Peyer's patch (tissue), 4 donors: ENCODE measurements at regions not wholly inside any gene's neighbourhood (a gene's known extent, or its start where the extent isn't known, plus 50 kb on each side); places are given as distances from the start of the nearest gene placed in this dataset.

Source experiments
- DNase-seq, 3 donors: peaks; one replicate each; pipeline ENCODE4 v3.0.0-alpha.2; 2017 to 2019
- H3K27ac ChIP-seq, 4 donors: fragments of 200-600 bp; sonication (generic); one replicate each; pipeline ENCODE4 v1.5.1; 2016 to 2019
- H3K27me3 ChIP-seq, 2 donors: fragments of 200-600 bp; sonication (generic); one replicate each; pipeline ENCODE4 v1.5.1; 2019
- H3K36me3 ChIP-seq, 3 donors: fragments of 200-600 bp; sonication (generic); one replicate each; pipeline ENCODE4 v1.5.1; 2016 to 2019
- H3K4me1 ChIP-seq, 4 donors: fragments of 200-600 bp; sonication (generic); one replicate each; pipeline ENCODE4 v1.5.1; 2016 to 2019
- H3K4me3 ChIP-seq, 4 donors: fragments of 200-600 bp; sonication (generic); 1 replicate in 3 of 4; 2 replicates in 1 of 4; pipeline ENCODE4 v1.5.1; 2016 to 2019; ENCODE audit warnings: mild to moderate bottlenecking in 1 of 4
- H3K9me3 ChIP-seq, 4 donors: fragments of 200-600 bp; sonication (generic); one replicate each; pipeline ENCODE4 v1.5.1; 2016 to 2019; ENCODE audit warnings: mild to moderate bottlenecking in 1 of 4
- POLR2A ChIP-seq, 2 donors: fragments of 450-650 bp; IDR thresholded peaks; one replicate each; pipeline ENCODE4 v1.5.1; 2017; ENCODE audit warnings: antibody characterized with exemption in 2 of 2, mild to moderate bottlenecking in 2 of 2, moderate library complexity in 2 of 2
- TF ChIP-seq, protein P1 (sequence below), 6 experiments: fragments of 450-650 bp in 4 of 6; fragments of 200-600 bp in 2 of 6; sonication (generic) in 1 of 6; IDR thresholded peaks; one replicate each; pipeline ENCODE4 v1.5.1; 2017 to 2019; ENCODE audit warnings: antibody characterized with exemption in 6 of 6, mild to moderate bottlenecking in 3 of 6, moderate library complexity in 1 of 6

DNA sequence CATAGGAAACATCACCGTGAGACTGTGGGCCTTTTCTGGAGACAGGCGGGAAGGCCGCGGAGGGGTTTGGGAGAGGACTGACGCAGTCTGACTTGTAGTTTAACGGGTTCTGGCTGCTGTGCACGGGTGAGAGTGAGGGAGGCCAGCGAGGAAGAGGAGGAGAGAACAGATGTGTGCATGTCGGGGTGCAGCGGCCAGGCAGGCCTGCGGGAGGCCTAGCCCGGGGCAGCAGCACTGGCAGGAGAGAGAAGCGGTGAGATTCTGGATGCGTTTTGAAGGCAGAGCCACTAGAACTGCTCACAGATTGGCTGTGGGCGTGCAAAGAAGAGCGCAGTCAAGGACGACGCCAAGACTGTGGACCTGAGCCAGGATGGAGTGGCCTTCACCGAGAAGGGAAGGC is 53.9 kb downstream of the PTGR3 start:
- H3K9me3 ChIP-seq = no peaks in the 10 kb centered on the region
- H3K4me3 ChIP-seq = no peak overlapping the region
- no peaks in the 10 kb centered on the region for H3K27me3 ChIP-seq
- H3K4me1 ChIP-seq = no peaks in the 10 kb centered on the region
- H3K36me3 ChIP-seq = no peaks in the 10 kb centered on the region
- H3K27ac ChIP-seq = no peak overlapping the region
- TF ChIP-seq, protein P1, sequence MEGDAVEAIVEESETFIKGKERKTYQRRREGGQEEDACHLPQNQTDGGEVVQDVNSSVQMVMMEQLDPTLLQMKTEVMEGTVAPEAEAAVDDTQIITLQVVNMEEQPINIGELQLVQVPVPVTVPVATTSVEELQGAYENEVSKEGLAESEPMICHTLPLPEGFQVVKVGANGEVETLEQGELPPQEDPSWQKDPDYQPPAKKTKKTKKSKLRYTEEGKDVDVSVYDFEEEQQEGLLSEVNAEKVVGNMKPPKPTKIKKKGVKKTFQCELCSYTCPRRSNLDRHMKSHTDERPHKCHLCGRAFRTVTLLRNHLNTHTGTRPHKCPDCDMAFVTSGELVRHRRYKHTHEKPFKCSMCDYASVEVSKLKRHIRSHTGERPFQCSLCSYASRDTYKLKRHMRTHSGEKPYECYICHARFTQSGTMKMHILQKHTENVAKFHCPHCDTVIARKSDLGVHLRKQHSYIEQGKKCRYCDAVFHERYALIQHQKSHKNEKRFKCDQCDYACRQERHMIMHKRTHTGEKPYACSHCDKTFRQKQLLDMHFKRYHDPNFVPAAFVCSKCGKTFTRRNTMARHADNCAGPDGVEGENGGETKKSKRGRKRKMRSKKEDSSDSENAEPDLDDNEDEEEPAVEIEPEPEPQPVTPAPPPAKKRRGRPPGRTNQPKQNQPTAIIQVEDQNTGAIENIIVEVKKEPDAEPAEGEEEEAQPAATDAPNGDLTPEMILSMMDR (IDR thresholded peaks at IDR 0.05) = no peak
- TF ChIP-seq POLR2A (IDR thresholded peaks at IDR 0.05) = no peak
- no peak for DNase-seq

DNA sequence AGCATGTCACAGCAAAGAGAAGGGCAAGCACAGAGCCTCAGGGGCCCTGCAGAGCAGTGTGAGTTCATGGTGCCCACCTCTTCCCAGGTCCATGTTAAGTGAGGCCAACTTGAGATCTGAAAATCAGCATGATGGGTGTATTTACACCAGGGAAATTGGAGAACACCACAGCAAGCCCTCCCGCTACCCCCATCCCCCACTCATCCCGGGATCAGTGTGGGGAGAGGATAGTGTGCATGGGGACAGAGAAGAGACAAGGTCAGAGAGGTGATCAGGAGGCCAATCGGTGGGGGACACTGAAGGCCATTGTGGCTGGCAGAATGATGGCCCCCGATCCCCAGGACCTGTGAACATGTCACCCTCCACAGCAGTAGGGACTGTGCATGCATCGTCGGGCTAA is 54.7 kb downstream of the PTGR3 start:
- Histone ChIP-seq H3K4me3 (no peak overlapping the region), H3K4me1 (no peaks in the 10 kb centered on the region), H3K9me3 (no peaks in the 10 kb centered on the region), H3K36me3 (no peaks in the 10 kb centered on the region), H3K27me3 (no peaks in the 10 kb centered on the region), H3K27ac (no peak overlapping the region)
- DNase-seq = no peak
- TF ChIP-seq, protein P1 (IDR thresholded peaks at IDR 0.05) = no peak
- TF ChIP-seq POLR2A (IDR thresholded peaks at IDR 0.05) = no peak

DNA sequence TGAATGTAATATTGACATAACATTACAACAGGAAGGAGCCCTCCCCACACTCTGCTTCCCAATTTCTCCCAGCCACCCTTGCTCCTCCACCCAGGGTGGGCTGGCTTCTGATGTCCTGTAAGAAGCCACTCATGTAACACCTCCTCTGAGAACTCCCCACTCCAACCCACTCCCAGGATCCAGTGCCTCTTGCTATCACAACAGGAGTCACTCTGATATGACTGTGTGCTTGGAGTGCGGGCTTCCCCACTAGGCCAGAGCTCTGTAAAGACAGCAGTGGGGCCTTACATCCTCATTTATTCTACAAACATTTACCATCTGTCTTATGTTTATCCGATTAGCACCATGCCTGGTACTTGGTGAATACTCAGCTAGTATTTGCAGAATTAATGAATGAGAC is 65.1 kb downstream of the PTGR3 start:
- H3K9me3 ChIP-seq = no peaks in the 10 kb centered on the region
- no peaks in the 10 kb centered on the region for H3K36me3 ChIP-seq
- TF ChIP-seq, protein P1 (IDR thresholded peaks at IDR 0.05) = no peak
- TF ChIP-seq POLR2A (IDR thresholded peaks at IDR 0.05) = no peak
- H3K4me3 ChIP-seq = no peak overlapping the region
- DNase-seq = peak in 1 of 3 donors; percentile 8
- H3K27me3 ChIP-seq = no peaks in the 10 kb centered on the region
- H3K27ac ChIP-seq = no peak overlapping the region
- no peaks in the 10 kb centered on the region for H3K4me1 ChIP-seq

DNA sequence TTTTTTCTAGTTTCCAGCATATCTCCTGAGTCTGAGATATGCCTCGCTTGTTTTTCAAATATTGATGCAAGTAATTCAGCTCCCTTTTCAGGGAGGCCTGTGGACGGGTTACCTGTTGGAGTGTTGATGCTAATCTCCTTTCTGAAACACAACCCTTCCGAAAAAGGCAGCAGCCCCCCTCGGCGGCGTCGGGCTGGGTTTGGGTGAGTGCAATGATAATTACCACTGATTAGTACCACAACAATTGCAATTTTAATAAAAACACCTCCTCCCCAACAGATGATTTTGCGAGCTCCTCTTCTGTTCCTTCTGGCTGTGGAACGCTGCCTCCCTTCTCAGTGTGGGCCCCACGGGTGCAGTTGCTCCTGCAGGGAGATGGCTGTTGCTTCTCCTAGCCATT is 66.3 kb downstream of the PTGR3 start:
- no peaks in the 10 kb centered on the region for H3K9me3 ChIP-seq
- DNase-seq = peak in 1 of 3 donors; percentile 28
- no peaks in the 10 kb centered on the region for H3K4me1 ChIP-seq
- TF ChIP-seq POLR2A (IDR thresholded peaks at IDR 0.05) = no peak
- TF ChIP-seq, protein P1 (IDR thresholded peaks at IDR 0.05) = no peak
- H3K36me3 ChIP-seq = no peaks in the 10 kb centered on the region
- H3K27me3 ChIP-seq = no peaks in the 10 kb centered on the region
- no peak overlapping the region for H3K27ac ChIP-seq
- H3K4me3 ChIP-seq = no peak overlapping the region

DNA sequence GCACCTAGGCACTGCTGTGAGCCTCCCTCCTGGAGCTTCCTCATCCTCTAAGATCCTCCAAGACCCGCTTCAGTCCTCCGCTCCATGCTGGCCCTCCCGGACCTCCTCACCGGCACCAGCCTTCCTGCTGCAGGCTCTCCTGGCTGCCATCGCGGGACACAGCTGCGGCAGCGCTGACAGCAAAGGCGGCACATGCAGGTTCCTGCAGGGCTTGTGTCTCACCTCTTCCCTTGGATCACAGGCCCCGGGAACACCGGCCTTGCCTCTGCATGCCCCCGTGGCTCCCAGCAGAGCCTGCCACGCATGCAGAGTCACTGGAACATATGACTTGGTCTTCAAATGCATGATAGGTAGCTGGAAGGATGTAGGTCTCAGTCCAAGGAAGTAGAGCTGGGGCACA is 67.2 kb downstream of the PTGR3 start:
- Histone ChIP-seq H3K4me1 (no peaks in the 10 kb centered on the region), H3K27me3 (no peaks in the 10 kb centered on the region), H3K36me3 (no peaks in the 10 kb centered on the region), H3K4me3 (no peak overlapping the region), H3K27ac (no peak overlapping the region), H3K9me3 (no peaks in the 10 kb centered on the region)
- DNase-seq = peak in 1 of 3 donors; percentile 35
- TF ChIP-seq, protein P1 (IDR thresholded peaks at IDR 0.05) = no peak
- TF ChIP-seq POLR2A (IDR thresholded peaks at IDR 0.05) = no peak

DNA sequence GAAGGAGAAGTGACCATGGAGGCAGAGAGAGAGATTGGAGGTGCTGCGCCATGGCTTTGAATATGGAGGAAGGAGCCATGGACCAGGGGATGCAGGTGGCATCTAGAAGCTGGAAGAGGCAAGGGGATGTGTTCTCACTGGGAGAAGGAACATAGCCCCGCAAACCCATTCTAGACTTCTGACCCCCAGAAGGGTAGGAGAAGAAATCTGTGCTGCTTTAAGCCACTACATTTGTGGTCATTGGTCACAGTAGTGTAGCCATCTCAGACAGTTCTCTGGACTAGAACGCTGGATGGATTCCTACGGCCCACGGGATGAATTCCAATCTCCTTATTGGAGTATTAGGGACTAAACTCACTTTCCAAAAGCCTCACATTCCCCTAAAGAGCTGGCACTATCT is 67.8 kb downstream of the PTGR3 start:
- Histone ChIP-seq H3K27ac (no peak overlapping the region), H3K4me1 (no peaks in the 10 kb centered on the region), H3K4me3 (no peak overlapping the region), H3K27me3 (no peaks in the 10 kb centered on the region), H3K36me3 (no peaks in the 10 kb centered on the region), H3K9me3 (no peaks in the 10 kb centered on the region)
- peak in 1 of 3 donors; percentile 14 for DNase-seq
- TF ChIP-seq POLR2A (IDR thresholded peaks at IDR 0.05) = no peak
- TF ChIP-seq, protein P1 (IDR thresholded peaks at IDR 0.05) = no peak
